ENCODE measurements at regions not wholly inside any gene's neighbourhood (a gene's known extent, or its start where the extent isn't known, plus 50 kb on each side); places are given as distances from the start of the nearest gene placed in this dataset.

DNA sequence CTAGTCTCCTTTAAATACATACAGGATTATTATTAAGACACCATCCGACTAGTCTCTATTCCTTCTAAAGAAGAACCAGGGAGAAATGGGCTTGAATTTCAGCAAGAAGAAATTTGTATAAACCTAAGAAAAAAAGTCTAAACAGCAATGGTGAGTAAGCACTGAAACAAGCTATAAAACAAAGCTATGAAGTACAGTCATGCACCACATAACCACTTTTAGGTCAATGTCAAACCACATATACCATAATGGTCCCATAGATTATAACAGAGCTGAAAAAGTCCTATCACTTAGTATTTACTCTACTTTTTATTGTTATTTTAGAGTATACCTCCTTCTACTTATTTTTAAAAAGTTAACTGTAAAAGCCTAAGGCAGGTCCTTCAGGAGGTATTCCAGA, 102.0 kb upstream of the NFIB start:
- Histone ChIP-seq H3K4me1 (no peaks in the 10 kb centered on the region), H3K27me3 (ENCODE audit: control insufficient read depth, insufficient read depth, low read length) (no peaks in the 10 kb centered on the region)

GRCh38 chr9:14413812-14414211, 99.9 kb upstream of the NFIB start:
- no peak overlapping the region for H3K9ac ChIP-seq
- H3K27ac ChIP-seq, result no peak overlapping the region
- H3K4me3 ChIP-seq (ENCODE audit: low read depth, low read length), result no peak overlapping the region
- no peaks in the 10 kb centered on the region for H3K79me2 ChIP-seq
- no peaks in the 10 kb centered on the region for H3K9me3 ChIP-seq (ENCODE audit: control insufficient read depth, low read length)
- H2AFZ ChIP-seq, result no peak overlapping the region
- H3K36me3 ChIP-seq (ENCODE audit: control insufficient read depth, insufficient read depth, low read length), result no peaks in the 10 kb centered on the region
- no peaks in the 10 kb centered on the region for H3K4me1 ChIP-seq
- no peak overlapping the region for H3K4me2 ChIP-seq (ENCODE audit: low read length)
- no peaks in the 10 kb centered on the region for H3K27me3 ChIP-seq (ENCODE audit: control insufficient read depth, insufficient read depth, low read length)
- TF ChIP-seq, protein P1, sequence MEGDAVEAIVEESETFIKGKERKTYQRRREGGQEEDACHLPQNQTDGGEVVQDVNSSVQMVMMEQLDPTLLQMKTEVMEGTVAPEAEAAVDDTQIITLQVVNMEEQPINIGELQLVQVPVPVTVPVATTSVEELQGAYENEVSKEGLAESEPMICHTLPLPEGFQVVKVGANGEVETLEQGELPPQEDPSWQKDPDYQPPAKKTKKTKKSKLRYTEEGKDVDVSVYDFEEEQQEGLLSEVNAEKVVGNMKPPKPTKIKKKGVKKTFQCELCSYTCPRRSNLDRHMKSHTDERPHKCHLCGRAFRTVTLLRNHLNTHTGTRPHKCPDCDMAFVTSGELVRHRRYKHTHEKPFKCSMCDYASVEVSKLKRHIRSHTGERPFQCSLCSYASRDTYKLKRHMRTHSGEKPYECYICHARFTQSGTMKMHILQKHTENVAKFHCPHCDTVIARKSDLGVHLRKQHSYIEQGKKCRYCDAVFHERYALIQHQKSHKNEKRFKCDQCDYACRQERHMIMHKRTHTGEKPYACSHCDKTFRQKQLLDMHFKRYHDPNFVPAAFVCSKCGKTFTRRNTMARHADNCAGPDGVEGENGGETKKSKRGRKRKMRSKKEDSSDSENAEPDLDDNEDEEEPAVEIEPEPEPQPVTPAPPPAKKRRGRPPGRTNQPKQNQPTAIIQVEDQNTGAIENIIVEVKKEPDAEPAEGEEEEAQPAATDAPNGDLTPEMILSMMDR (IDR thresholded peaks at IDR 0.05), result no peak

More for the DNA sequence above, 102.0 kb upstream of the NFIB start:
- H3K36me3 ChIP-seq (ENCODE audit: control insufficient read depth, insufficient read depth, low read length), result no peaks in the 10 kb centered on the region
- H3K27ac ChIP-seq, result no peak overlapping the region
- H2AFZ ChIP-seq, result no peak overlapping the region
- no peaks in the 10 kb centered on the region for H3K79me2 ChIP-seq
- no peak overlapping the region for H3K4me2 ChIP-seq (ENCODE audit: low read length)
- no peak overlapping the region for H3K4me3 ChIP-seq (ENCODE audit: low read depth, low read length)
- H3K9ac ChIP-seq, result no peak overlapping the region
- TF ChIP-seq, protein P1 (IDR thresholded peaks at IDR 0.05), result no peak
- no peaks in the 10 kb centered on the region for H3K9me3 ChIP-seq (ENCODE audit: control insufficient read depth, low read length)

- no peak overlapping the region for H3K27ac ChIP-seq
- no peak overlapping the region for H3K4me3 ChIP-seq (ENCODE audit: low read depth, low read length)
- H3K79me2 ChIP-seq, result no peaks in the 10 kb centered on the region
- no peaks in the 10 kb centered on the region for H3K27me3 ChIP-seq (ENCODE audit: control insufficient read depth, insufficient read depth, low read length)
- H3K36me3 ChIP-seq (ENCODE audit: control insufficient read depth, insufficient read depth, low read length), result no peaks in the 10 kb centered on the region
- no peak overlapping the region for H3K4me2 ChIP-seq (ENCODE audit: low read length)
- no peaks in the 10 kb centered on the region for H3K4me1 ChIP-seq
- no peak overlapping the region for H3K9ac ChIP-seq
- no peaks in the 10 kb centered on the region for H3K9me3 ChIP-seq (ENCODE audit: control insufficient read depth, low read length)
- TF ChIP-seq, protein P1 (IDR thresholded peaks at IDR 0.05), result no peak
- no peak overlapping the region for H2AFZ ChIP-seq
Measured at GRCh38 chr9:14412775-14413174, 98.8 kb upstream of the NFIB start.

- Histone ChIP-seq H3K4me3 (ENCODE audit: low read depth, low read length) (no peak overlapping the region), H3K9ac (no peak overlapping the region), H3K4me1 (no peaks in the 10 kb centered on the region), H3K79me2 (no peaks in the 10 kb centered on the region), H3K36me3 (ENCODE audit: control insufficient read depth, insufficient read depth, low read length) (no peaks in the 10 kb centered on the region), H3K4me2 (ENCODE audit: low read length) (no peak overlapping the region), H3K9me3 (ENCODE audit: control insufficient read depth, low read length) (no peaks in the 10 kb centered on the region), H3K27ac (no peak overlapping the region), H2AFZ (no peak overlapping the region), H3K27me3 (ENCODE audit: control insufficient read depth, insufficient read depth, low read length) (no peaks in the 10 kb centered on the region)
- TF ChIP-seq, protein P1 (IDR thresholded peaks at IDR 0.05), result no peak
Measured at GRCh38 chr9:14406463-14406862, 92.5 kb upstream of the NFIB start.

GRCh38 chr9:14405176-14405706, 91.3 kb upstream of the NFIB start:
- Histone ChIP-seq H3K4me3 (ENCODE audit: low read depth, low read length) (no peak overlapping the region), H2AFZ (no peak overlapping the region), H3K4me1 (no peaks in the 10 kb centered on the region), H3K27me3 (ENCODE audit: control insufficient read depth, insufficient read depth, low read length) (no peaks in the 10 kb centered on the region), H3K9ac (no peak overlapping the region), H3K79me2 (no peaks in the 10 kb centered on the region), H3K9me3 (ENCODE audit: control insufficient read depth, low read length) (no peaks in the 10 kb centered on the region), H3K4me2 (ENCODE audit: low read length) (no peak overlapping the region), H3K36me3 (ENCODE audit: control insufficient read depth, insufficient read depth, low read length) (no peaks in the 10 kb centered on the region), H3K27ac (no peak overlapping the region)
- TF ChIP-seq, protein P1 (IDR thresholded peaks at IDR 0.05), result no peak
